ENCODE measurements at regions not wholly inside any gene's neighbourhood (a gene's known extent, or its start where the extent isn't known, plus 50 kb on each side); places are given as distances from the start of the nearest gene placed in this dataset.

DNA sequence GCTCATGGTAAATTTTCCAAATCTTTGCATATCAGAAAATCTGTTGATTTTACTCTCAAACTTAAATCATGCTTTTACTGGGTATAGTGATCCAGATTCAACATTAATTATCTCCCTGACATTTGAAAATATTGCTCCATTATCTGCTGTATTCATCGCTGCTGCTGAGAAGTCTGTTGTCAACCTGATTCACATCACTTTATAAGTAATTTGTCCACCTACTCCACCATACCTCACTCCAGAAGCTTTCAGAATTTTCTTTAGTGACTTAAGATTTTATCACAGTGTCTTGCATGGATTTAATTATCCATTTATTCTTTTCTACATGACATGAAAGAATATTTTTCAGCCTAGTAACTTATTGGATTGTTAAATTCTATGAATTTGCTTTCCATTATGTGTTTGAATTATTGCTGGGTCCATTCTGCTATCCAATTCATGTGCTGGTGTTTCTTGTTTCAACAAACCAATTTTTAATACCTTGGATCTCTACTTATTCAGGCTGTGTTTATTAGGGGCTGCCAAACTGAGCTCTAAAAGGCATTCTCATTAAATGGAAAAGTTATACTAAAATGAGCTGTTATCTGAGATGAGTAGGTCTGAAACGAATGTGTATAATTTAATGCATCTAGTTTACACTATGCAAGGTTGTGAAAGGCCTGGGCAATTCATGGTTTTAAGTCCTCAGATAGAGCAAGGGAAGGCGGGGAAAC, 519.3 kb upstream of the CDH11 start:
- H3K36me3 ChIP-seq: no peaks in the 10 kb centered on the region
- no peaks in the 10 kb centered on the region for H3K9me3 ChIP-seq
- no peak for DNase-seq (ENCODE audit: extremely low spot score in 2 of 2)
- H3K27me3 ChIP-seq: no peaks in the 10 kb centered on the region
- intact Hi-C loops (cut with DNase I): no loop called here
- TF ChIP-seq, protein P1, sequence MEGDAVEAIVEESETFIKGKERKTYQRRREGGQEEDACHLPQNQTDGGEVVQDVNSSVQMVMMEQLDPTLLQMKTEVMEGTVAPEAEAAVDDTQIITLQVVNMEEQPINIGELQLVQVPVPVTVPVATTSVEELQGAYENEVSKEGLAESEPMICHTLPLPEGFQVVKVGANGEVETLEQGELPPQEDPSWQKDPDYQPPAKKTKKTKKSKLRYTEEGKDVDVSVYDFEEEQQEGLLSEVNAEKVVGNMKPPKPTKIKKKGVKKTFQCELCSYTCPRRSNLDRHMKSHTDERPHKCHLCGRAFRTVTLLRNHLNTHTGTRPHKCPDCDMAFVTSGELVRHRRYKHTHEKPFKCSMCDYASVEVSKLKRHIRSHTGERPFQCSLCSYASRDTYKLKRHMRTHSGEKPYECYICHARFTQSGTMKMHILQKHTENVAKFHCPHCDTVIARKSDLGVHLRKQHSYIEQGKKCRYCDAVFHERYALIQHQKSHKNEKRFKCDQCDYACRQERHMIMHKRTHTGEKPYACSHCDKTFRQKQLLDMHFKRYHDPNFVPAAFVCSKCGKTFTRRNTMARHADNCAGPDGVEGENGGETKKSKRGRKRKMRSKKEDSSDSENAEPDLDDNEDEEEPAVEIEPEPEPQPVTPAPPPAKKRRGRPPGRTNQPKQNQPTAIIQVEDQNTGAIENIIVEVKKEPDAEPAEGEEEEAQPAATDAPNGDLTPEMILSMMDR (IDR thresholded peaks at IDR 0.05): no peak
- TF ChIP-seq POLR2AphosphoS5 (IDR thresholded peaks at IDR 0.05; ENCODE audit: insufficient read depth in 1 of 2, low read depth in 1 of 2): no peak
- no peak for TF ChIP-seq POLR2A (IDR thresholded peaks at IDR 0.05)
- no peak overlapping the region for H3K4me3 ChIP-seq
- no peaks in the 10 kb centered on the region for H3K4me1 ChIP-seq
- H3K27ac ChIP-seq: no peak overlapping the region

DNA sequence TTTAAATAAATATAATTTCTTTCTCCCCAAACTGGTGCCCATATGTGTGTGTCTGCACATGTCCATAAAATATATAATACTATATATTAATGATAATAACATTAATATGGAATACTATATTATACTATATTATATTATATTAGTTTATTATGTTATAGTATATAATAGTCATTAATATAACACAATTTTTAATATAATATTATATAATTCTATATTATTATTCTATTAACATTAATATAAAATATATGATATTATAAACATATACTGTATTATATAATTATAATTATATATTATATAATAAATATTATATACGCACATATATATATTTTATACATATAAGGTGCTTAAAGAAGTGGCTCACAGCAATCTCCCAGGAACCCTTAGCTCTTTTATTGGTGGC, 513.0 kb upstream of the CDH11 start:
- no peak for DNase-seq (ENCODE audit: extremely low spot score in 2 of 2)
- intact Hi-C loops (cut with DNase I): no loop called here
- Histone ChIP-seq H3K4me3 (no peak overlapping the region), H3K4me1 (no peaks in the 10 kb centered on the region), H3K36me3 (no peaks in the 10 kb centered on the region), H3K27ac (no peak overlapping the region), H3K27me3 (no peaks in the 10 kb centered on the region), H3K9me3 (no peaks in the 10 kb centered on the region)
- TF ChIP-seq, protein P1 (IDR thresholded peaks at IDR 0.05): no peak
- TF ChIP-seq POLR2AphosphoS5 (IDR thresholded peaks at IDR 0.05; ENCODE audit: insufficient read depth in 1 of 2, low read depth in 1 of 2) (no peak), POLR2A (IDR thresholded peaks at IDR 0.05) (no peak)

DNA sequence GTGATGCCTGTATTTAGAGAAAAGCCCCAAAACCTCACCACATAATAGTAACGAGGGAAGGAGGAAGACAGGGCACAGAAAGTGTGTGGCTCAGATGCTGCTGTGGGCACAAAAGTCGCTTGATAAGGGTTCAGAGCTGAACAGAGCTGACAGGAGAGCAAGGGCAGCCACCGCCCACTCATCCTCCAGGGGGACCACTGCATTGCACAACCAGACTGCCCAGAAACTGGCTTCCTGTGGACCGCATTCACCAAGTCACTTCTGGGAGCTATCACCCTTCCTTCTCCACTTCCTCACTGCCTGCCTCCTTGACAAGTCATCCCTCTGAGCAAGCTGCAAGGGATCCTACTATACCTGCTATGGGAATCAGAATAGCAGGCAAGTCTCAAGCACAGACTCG, 512.4 kb upstream of the CDH11 start:
- intact Hi-C loops (cut with DNase I): no loop called here
- Histone ChIP-seq H3K4me1 (no peaks in the 10 kb centered on the region), H3K27me3 (no peaks in the 10 kb centered on the region), H3K9me3 (no peaks in the 10 kb centered on the region), H3K36me3 (no peaks in the 10 kb centered on the region), H3K4me3 (no peak overlapping the region), H3K27ac (no peak overlapping the region)
- TF ChIP-seq POLR2A (IDR thresholded peaks at IDR 0.05): no peak
- no peak for TF ChIP-seq POLR2AphosphoS5 (IDR thresholded peaks at IDR 0.05; ENCODE audit: insufficient read depth in 1 of 2, low read depth in 1 of 2)
- TF ChIP-seq, protein P1 (IDR thresholded peaks at IDR 0.05): no peak
- no peak for DNase-seq (ENCODE audit: extremely low spot score in 2 of 2)

DNA sequence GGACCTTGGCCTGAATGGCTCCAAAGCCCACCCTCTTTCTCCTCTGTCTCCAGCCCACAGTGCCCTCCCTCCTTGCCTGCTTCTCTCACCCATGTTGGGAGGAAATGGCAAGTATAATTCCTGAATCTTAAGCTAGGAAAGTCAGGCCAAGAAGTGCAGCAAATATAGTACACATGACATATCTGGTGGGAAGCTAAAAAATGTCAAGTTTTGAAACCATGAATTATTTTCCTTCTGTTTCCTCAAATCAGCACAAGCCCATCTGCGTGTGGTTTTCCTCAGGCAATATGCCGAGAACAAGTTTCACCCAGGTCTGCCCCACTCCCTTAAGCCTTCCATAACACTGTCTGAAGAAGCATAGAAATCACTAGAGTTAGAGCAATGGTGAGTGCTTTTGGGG, 502.8 kb upstream of the CDH11 start:
- no peak overlapping the region for H3K4me3 ChIP-seq
- no peak overlapping the region for H3K27ac ChIP-seq
- no peaks in the 10 kb centered on the region for H3K36me3 ChIP-seq
- DNase-seq (ENCODE audit: extremely low spot score in 2 of 2): no peak
- no peaks in the 10 kb centered on the region for H3K27me3 ChIP-seq
- intact Hi-C loops (cut with DNase I): no loop called here
- H3K9me3 ChIP-seq: no peaks in the 10 kb centered on the region
- TF ChIP-seq POLR2AphosphoS5 (IDR thresholded peaks at IDR 0.05; ENCODE audit: insufficient read depth in 1 of 2, low read depth in 1 of 2): no peak
- TF ChIP-seq, protein P1 (IDR thresholded peaks at IDR 0.05): no peak
- TF ChIP-seq POLR2A (IDR thresholded peaks at IDR 0.05): no peak
- no peaks in the 10 kb centered on the region for H3K4me1 ChIP-seq

DNA sequence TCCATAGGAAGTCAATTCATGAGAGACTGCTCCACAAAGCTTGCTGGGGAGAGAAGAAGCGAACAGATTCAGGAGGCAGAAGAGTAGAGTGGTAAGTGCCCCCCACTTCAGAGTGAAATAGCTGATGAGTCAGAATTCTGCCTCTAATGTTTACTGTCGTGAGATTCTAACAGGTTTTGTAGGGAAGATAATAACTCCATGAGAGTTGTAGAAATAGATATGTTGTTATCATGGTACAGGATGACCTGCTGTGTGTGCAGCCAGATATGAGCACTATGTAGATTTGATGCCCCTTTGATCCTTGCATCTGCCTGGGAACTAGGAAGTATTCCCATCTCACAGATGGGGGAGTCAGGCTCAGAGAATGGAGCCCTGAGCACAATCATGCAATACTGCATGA, 502.4 kb upstream of the CDH11 start:
- no peak overlapping the region for H3K4me3 ChIP-seq
- H3K9me3 ChIP-seq: no peaks in the 10 kb centered on the region
- no peak overlapping the region for H3K27ac ChIP-seq
- TF ChIP-seq POLR2A (IDR thresholded peaks at IDR 0.05) (no peak), POLR2AphosphoS5 (IDR thresholded peaks at IDR 0.05; ENCODE audit: insufficient read depth in 1 of 2, low read depth in 1 of 2) (no peak)
- TF ChIP-seq, protein P1 (IDR thresholded peaks at IDR 0.05): no peak
- H3K36me3 ChIP-seq: no peaks in the 10 kb centered on the region
- DNase-seq (ENCODE audit: extremely low spot score in 2 of 2): no peak
- intact Hi-C loops (cut with DNase I): no loop called here
- H3K27me3 ChIP-seq: no peaks in the 10 kb centered on the region
- H3K4me1 ChIP-seq: no peaks in the 10 kb centered on the region
